Embryonic facial prominence (tissue), 1 donor: ENCODE measurements at regions not wholly inside any gene's neighbourhood (a gene's known extent, or its start where the extent isn't known, plus 50 kb on each side); places are given as distances from the start of the nearest gene placed in this dataset.

Experiments used
- DNase-seq: peaks from one replicate; pipeline ENCODE4 v3.0.0-alpha.2; 2016; ENCODE audit errors: extremely low spot score

DNA sequence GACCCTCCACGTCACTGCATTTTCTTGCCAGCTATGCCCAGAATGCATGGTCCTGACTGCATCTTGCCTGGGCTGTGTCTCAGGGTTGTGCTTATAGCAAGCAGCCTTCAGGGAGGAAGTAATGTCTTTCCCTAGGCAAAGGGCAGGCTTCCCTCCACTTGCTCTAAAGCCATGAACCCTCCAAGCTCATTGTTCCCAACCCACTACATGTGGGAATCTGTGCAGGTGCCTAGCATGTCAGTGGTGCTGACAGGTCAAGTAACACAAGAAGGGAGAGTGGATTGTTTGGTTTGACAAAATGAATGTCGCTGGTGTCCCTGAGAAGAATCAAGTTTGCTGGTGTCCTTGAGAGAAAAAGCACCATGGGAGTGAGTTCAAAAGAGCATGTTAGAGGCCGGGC lies 53.9 kb upstream of the UCN3 start:
- no peak for DNase-seq

DNA sequence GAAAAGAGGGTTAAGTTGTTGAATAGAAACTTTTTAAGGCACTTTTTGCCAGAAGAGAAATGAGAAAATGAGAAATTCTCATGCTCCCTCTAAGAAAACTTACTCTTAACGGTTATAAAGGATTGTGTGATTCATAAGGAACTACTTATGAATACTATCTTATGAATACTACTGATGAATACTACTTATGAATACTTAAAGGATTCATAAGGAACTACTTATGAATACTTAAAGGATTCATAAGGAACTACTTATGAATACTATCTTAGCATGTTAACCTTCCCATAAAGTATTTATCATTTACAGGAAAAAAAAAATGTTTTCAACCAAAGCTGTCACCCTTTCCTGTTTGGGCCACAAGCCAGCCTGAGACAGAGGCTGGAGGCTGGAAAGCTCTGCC lies 53.1 kb upstream of the UCN3 start:
- no peak for DNase-seq

DNA sequence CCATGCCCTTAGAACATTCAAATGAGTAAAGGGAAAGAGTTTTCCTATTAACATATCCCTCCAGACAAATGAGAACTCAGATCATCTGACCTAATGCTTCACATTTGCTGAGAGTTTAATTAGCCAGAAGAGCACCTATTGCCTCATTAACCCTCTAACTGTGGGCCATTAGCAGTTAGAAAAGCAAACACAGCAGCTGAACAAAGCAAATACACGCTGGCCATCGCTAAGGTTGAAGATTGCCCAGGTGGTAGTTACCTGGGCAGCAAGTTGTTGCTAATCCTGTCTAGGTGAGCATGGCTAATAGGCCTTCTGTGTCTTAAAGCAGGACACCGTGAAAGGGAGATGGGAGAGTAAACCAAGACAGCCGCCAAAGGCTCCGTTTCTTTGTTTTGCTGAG lies 49.9 kb upstream of the UCN3 start:
- DNase-seq = no peak
